Cardiac muscle cell (in vitro differentiated cells and primary cell): ENCODE measurements at regions not wholly inside any gene's neighbourhood (a gene's known extent, or its start where the extent isn't known, plus 50 kb on each side); places are given as distances from the start of the nearest gene placed in this dataset.

Source experiments
- DNase-seq, 2 donors: peaks; one replicate each; pipeline versions ENCODE4 v3.0.0 to v3.0.0-alpha.2; 2010 to 2017; ENCODE audit warnings: low read depth in 1 of 2, low spot score in 1 of 2
- H3K27ac ChIP-seq: fragments of 200-600 bp; sonication (generic); 2 replicates; pipeline ENCODE4 v1.5.1; 2016
- H3K27me3 ChIP-seq: fragments of 200-600 bp; sonication (generic); 2 replicates; pipeline ENCODE4 v1.6.0; 2016; ENCODE audit warnings: control low read depth
- H3K36me3 ChIP-seq: fragments of 200-600 bp; sonication (generic); 2 replicates; pipeline ENCODE4 v1.5.1; 2016; ENCODE audit warnings: control low read depth
- H3K4me1 ChIP-seq: fragments of 200-600 bp; sonication (generic); 2 replicates; pipeline ENCODE4 v1.8.1; 2017; ENCODE audit warnings: low read depth, mild to moderate bottlenecking, mixed run types
- H3K4me3 ChIP-seq: fragments of 200-600 bp; sonication (generic); 2 replicates; pipeline ENCODE4 v1.5.1; 2016; ENCODE audit warnings: mild to moderate bottlenecking
- H3K9me3 ChIP-seq: fragments of 200-600 bp; sonication (generic); 2 replicates; pipeline ENCODE4 v1.5.1; 2017; ENCODE audit warnings: low read depth, mild to moderate bottlenecking, control low read depth
- TF ChIP-seq, protein P1 (sequence below): IDR thresholded peaks from 2 replicates; pipeline ENCODE4 v1.5.1; 2012; ENCODE audit warnings: low read depth, mild to moderate bottlenecking, low read length

DNA sequence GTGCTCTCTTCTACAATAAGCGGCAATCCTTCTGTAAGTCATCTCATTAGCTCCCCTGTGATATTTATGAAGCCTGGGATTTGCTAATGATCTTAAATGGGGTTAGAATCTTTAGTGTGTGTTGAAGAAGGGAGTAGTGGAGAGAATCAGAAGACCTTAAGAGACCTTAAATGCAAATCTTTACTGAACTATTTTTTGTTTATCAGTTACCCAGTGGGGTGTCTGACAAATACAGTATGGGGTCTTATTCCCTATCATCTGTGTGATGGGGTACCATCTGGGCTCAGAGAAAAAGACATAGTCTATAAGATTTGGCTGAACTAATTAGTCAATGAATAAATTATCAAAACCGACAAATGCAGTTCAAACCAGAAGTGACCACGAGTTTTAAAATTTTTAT is 378.4 kb upstream of the SGCD start:
- H3K27me3 ChIP-seq = no peaks in the 10 kb centered on the region
- DNase-seq = no peak
- H3K4me1 ChIP-seq = peaks cover 8% of the 10 kb centered on the region
- H3K9me3 ChIP-seq = no peaks in the 10 kb centered on the region
- H3K36me3 ChIP-seq = no peaks in the 10 kb centered on the region
- H3K4me3 ChIP-seq = no peak overlapping the region
- TF ChIP-seq, protein P1, sequence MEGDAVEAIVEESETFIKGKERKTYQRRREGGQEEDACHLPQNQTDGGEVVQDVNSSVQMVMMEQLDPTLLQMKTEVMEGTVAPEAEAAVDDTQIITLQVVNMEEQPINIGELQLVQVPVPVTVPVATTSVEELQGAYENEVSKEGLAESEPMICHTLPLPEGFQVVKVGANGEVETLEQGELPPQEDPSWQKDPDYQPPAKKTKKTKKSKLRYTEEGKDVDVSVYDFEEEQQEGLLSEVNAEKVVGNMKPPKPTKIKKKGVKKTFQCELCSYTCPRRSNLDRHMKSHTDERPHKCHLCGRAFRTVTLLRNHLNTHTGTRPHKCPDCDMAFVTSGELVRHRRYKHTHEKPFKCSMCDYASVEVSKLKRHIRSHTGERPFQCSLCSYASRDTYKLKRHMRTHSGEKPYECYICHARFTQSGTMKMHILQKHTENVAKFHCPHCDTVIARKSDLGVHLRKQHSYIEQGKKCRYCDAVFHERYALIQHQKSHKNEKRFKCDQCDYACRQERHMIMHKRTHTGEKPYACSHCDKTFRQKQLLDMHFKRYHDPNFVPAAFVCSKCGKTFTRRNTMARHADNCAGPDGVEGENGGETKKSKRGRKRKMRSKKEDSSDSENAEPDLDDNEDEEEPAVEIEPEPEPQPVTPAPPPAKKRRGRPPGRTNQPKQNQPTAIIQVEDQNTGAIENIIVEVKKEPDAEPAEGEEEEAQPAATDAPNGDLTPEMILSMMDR = no peak
- no peak overlapping the region for H3K27ac ChIP-seq

DNA sequence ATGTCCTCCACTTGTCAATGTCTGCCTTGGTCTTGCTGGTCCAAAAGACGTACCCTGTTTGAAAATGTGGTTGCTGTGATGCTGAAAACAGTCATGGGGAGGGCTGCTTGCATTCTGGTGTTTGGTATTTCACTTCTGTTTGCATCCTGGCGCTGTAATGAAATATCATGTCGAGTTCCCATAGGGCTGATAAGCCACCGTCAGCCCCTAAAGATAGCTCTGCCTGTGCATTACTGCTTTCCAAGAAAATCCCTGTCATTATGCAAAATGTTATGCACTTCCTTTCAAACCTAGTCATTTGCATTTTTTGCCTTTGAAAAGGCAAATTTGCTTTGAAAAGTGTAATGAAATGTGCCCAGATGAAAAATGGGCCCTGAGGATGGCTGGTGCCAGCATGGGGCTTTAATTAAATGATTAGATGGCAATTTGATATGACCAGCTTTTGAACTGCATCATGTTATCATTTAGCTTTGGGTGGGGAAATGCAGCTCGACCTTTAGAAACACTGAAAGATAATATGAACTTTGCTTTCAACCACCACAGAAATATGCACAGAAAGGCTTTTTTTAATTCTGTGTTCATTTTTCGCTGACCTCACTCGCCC is 374.4 kb upstream of the SGCD start:
- H3K36me3 ChIP-seq = no peaks in the 10 kb centered on the region
- peaks cover 8% of the 10 kb centered on the region for H3K4me1 ChIP-seq
- no peak for DNase-seq
- H3K9me3 ChIP-seq = no peaks in the 10 kb centered on the region
- H3K27ac ChIP-seq = no peak overlapping the region
- TF ChIP-seq, protein P1 = no peak
- no peaks in the 10 kb centered on the region for H3K27me3 ChIP-seq
- no peak overlapping the region for H3K4me3 ChIP-seq

DNA sequence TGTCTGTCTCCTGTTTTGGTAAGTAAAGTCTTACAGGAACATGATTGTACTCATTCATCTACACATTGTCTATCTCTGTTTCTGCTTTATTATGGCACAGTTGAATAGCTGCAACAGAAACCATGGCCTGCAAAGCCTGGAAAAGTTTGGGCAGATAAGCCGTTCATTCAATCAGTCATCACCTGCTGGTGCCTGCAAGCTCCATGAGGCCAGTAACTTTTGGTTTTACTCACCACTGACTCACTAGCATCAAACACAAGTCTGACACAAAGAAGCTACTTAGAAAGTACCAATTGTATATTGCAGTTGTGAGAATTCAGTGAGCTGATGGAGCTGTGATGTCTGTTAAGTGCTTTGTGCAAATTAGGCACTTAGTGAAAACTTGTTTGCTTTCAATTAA is 373.6 kb upstream of the SGCD start:
- Histone ChIP-seq H3K4me3 (no peak overlapping the region), H3K9me3 (no peaks in the 10 kb centered on the region), H3K36me3 (no peaks in the 10 kb centered on the region), H3K27ac (no peak overlapping the region), H3K27me3 (no peaks in the 10 kb centered on the region), H3K4me1 (peaks cover 8% of the 10 kb centered on the region)
- DNase-seq = peak in 1 of 2 donors; percentile 17
- TF ChIP-seq, protein P1 = no peak

DNA sequence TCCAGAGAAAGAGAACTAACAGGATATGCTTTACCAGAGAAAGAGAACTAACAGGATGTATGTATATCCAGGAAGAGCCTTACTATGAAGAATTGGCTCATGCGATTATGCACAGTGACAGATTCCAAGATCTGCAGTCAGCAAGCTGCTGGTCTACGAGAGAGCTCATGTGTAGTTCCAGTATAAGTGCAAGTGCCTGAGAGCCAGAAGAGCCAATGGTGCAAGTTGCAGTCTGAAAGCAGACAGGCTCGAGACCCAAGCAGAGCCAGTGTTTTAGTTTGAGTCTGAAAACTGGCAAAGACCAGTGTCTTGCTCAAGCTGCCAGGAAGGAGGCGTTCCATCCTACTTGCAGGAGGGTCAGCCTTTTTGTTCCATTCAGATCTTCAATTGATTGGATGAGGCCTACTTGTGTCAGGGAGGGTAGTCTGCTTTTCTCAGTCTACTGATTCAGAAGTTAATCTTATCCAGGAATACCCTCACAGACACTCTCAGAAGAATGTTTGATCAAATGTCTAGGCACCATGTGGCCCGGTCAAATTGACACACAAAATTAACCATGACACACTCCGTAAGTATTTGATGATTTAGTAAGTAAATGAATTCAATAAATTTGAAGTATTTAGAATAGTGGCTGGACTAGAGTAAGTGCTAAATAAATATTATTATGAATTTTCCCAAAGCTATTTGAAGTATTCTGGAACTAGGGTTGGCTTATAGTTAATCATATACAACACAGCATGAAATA is 372.1 kb upstream of the SGCD start:
- H3K27ac ChIP-seq = no peak overlapping the region

DNA sequence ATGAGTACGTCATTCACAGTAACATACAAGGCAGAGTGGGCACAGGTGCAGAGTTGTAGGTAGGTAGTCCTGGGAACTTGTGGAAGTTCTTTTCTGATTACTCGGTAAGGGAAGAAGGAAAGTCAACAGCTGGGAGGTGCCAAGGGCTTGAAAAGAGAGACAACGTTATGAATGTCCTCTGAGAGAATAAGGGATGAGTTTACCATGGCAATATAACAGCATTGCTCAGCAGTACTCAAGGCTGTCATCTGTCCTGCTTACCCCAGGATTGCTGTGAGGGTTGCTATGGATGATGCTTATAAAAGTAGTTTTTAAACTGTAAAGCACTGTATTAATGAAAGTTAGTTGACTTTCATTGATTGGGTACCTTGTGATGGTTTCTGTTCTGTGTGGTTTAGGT is 369.1 kb upstream of the SGCD start:
- TF ChIP-seq, protein P1 = no peak
- H3K36me3 ChIP-seq = no peaks in the 10 kb centered on the region
- DNase-seq = no peak
- peaks cover 3% of the 10 kb centered on the region for H3K4me1 ChIP-seq
- no peaks in the 10 kb centered on the region for H3K9me3 ChIP-seq
- no peaks in the 10 kb centered on the region for H3K27me3 ChIP-seq
- no peak overlapping the region for H3K4me3 ChIP-seq
- H3K27ac ChIP-seq = no peak overlapping the region

More for the DNA sequence above, 372.1 kb upstream of the SGCD start:
- no peaks in the 10 kb centered on the region for H3K9me3 ChIP-seq
- no peaks in the 10 kb centered on the region for H3K27me3 ChIP-seq
- H3K4me3 ChIP-seq = no peak overlapping the region
- DNase-seq = no peak
- H3K4me1 ChIP-seq = peaks cover 8% of the 10 kb centered on the region
- H3K36me3 ChIP-seq = no peaks in the 10 kb centered on the region
- TF ChIP-seq, protein P1 = no peak
